ENCODE measurements at regions not wholly inside any gene's neighbourhood (a gene's known extent, or its start where the extent isn't known, plus 50 kb on each side); places are given as distances from the start of the nearest gene placed in this dataset.
A peak's percentile ranks its signal among the peaks of the same experiment; 100 is the strongest.

GRCh38 chr4:66178906-66179305 lies 508.6 kb upstream of the EPHA5 start:
- H3K27me3 ChIP-seq = no peaks in the 10 kb centered on the region
- no peaks in the 10 kb centered on the region for H3K36me3 ChIP-seq
- DNase-seq = no peak
- no peak overlapping the region for H3K27ac ChIP-seq
- intact Hi-C loops (cut with DNase I) = no loop called here
- ATAC-seq = no peak
- no peak overlapping the region for H3K4me3 ChIP-seq
- peaks cover 0 to 22% (median 4%) of the 10 kb centered on the region in 11 donors for H3K9me3 ChIP-seq
- no peaks in the 10 kb centered on the region for H3K4me1 ChIP-seq
- TF ChIP-seq, protein P1, sequence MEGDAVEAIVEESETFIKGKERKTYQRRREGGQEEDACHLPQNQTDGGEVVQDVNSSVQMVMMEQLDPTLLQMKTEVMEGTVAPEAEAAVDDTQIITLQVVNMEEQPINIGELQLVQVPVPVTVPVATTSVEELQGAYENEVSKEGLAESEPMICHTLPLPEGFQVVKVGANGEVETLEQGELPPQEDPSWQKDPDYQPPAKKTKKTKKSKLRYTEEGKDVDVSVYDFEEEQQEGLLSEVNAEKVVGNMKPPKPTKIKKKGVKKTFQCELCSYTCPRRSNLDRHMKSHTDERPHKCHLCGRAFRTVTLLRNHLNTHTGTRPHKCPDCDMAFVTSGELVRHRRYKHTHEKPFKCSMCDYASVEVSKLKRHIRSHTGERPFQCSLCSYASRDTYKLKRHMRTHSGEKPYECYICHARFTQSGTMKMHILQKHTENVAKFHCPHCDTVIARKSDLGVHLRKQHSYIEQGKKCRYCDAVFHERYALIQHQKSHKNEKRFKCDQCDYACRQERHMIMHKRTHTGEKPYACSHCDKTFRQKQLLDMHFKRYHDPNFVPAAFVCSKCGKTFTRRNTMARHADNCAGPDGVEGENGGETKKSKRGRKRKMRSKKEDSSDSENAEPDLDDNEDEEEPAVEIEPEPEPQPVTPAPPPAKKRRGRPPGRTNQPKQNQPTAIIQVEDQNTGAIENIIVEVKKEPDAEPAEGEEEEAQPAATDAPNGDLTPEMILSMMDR (IDR thresholded peaks at IDR 0.05) = no peak

DNA sequence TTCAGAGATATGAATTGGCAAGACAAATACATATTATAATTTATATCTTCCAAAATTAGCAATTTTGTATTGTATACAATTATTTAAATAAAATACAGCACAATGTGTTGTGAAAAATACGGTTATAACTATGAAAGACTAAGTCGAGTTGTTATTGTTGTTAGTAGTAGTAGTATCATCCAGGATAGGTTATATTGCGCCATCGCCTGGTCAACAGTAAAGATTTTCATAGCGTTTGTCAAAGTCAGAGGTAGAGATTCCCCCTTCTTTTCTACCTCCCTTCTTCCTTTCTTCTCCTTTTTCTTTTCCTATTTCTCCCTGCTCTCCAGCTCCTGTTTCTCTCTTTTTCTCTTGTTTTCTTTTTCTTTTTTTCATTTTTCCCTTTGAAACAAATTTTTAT lies 499.1 kb upstream of the EPHA5 start:
- intact Hi-C loops (cut with DNase I) = no loop called here
- 19 to 24% methylated on average over 5 of the region's 5 CpGs for WGBS, 2 donors
- Histone ChIP-seq H3K36me3 (no peaks in the 10 kb centered on the region), H3K27me3 (no peaks in the 10 kb centered on the region), H3K27ac (no peak overlapping the region), H3K4me1 (no peaks in the 10 kb centered on the region), H3K9me3 (peaks cover 0 to 33% (median 10%) of the 10 kb centered on the region in 11 donors), H3K4me3 (no peak overlapping the region)
- DNase-seq = no peak
- no peak for ATAC-seq
- TF ChIP-seq, protein P1 (IDR thresholded peaks at IDR 0.05) = peak in 1 of 9 donors; percentile 10

DNA sequence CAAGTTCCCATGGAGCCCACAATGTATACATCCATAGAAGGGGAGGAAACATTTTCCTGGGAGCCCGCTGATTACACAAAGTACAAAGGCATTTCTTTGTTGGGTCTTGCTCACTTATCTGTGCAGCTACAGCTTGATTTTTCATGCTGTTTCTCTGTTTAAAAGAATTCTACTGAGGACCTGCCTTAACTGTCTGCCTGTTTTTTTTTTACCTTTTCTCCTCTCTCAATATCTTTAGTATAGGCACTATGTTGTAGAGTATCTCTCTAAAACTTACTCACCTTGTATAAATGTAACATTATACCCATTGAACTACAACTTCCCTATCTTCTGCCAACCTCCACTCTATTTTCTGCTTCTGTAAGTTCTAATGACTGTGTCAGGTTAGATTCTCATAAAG lies 494.6 kb upstream of the EPHA5 start:
- WGBS, 2 donors = 67% methylated on average over 1 of the region's 1 CpG
- H3K27me3 ChIP-seq = no peaks in the 10 kb centered on the region
- H3K4me3 ChIP-seq = no peak overlapping the region
- H3K9me3 ChIP-seq = peaks cover 0 to 30% (median 11%) of the 10 kb centered on the region in 11 donors
- H3K36me3 ChIP-seq = no peaks in the 10 kb centered on the region
- ATAC-seq = no peak
- DNase-seq = no peak
- H3K27ac ChIP-seq = no peak overlapping the region
- intact Hi-C loops (cut with DNase I) = no loop called here
- H3K4me1 ChIP-seq = no peaks in the 10 kb centered on the region
- TF ChIP-seq, protein P1 (IDR thresholded peaks at IDR 0.05) = no peak

- H3K36me3 ChIP-seq = no peaks in the 10 kb centered on the region
- no peaks in the 10 kb centered on the region for H3K27me3 ChIP-seq
- no peak for DNase-seq
- no peak overlapping the region for H3K4me3 ChIP-seq
- H3K27ac ChIP-seq = no peak overlapping the region
- no peak for ATAC-seq
- 78 to 82% methylated on average over 1 of the region's 1 CpG for WGBS, 2 donors
- H3K4me1 ChIP-seq = no peaks in the 10 kb centered on the region
- intact Hi-C loops (cut with DNase I) = no loop called here
- H3K9me3 ChIP-seq = peaks cover 0 to 28% (median 11%) of the 10 kb centered on the region in 11 donors
- TF ChIP-seq, protein P1 (IDR thresholded peaks at IDR 0.05) = no peak
Observed at GRCh38 chr4:66160606-66161005, 490.3 kb upstream of the EPHA5 start.

GRCh38 chr4:66157594-66157993 lies 487.3 kb upstream of the EPHA5 start:
- H3K27me3 ChIP-seq = no peaks in the 10 kb centered on the region
- no peak for ATAC-seq
- no peaks in the 10 kb centered on the region for H3K4me1 ChIP-seq

More at GRCh38 chr4:66157594-66157993, 487.3 kb upstream of the EPHA5 start:
- DNase-seq = no peak
- Histone ChIP-seq H3K4me3 (no peak overlapping the region), H3K36me3 (no peaks in the 10 kb centered on the region), H3K9me3 (peaks cover 0 to 16% (median 0%) of the 10 kb centered on the region in 11 donors), H3K27ac (no peak overlapping the region)
- intact Hi-C loops (cut with DNase I) = no loop called here
- TF ChIP-seq, protein P1 (IDR thresholded peaks at IDR 0.05) = no peak

Measured in heart right ventricle (tissue), 16 donors.